Ascending aorta (tissue), 2 donors: ENCODE measurements at regions not wholly inside any gene's neighbourhood (a gene's known extent, or its start where the extent isn't known, plus 50 kb on each side); places are given as distances from the start of the nearest gene placed in this dataset.

ENCODE experiments used
- DNase-seq, 2 donors: peaks; one replicate each; pipeline ENCODE4 v3.0.0-alpha.2; 2019; ENCODE audit warnings: low spot score in 2 of 2
- H3K27ac ChIP-seq, 2 donors: fragments of 200-600 bp; sonication (generic); one replicate each; pipeline ENCODE4 v1.5.1; 2016 to 2017; ENCODE audit warnings: mild to moderate bottlenecking in 1 of 2
- H3K27me3 ChIP-seq: fragments of 200-600 bp; sonication (generic); one replicate; pipeline ENCODE4 v1.5.1; 2017
- H3K36me3 ChIP-seq, 2 donors: fragments of 200-600 bp; sonication (generic); one replicate each; pipeline ENCODE4 v1.5.1; 2016
- H3K4me1 ChIP-seq, 2 donors: fragments of 200-600 bp; sonication (generic); one replicate each; pipeline ENCODE4 v1.5.1; 2016 to 2017; ENCODE audit warnings: mild to moderate bottlenecking in 1 of 2
- H3K4me3 ChIP-seq, 2 donors: fragments of 200-600 bp; sonication (generic); one replicate each; pipeline ENCODE4 v1.5.1; 2016 to 2017; ENCODE audit warnings: mild to moderate bottlenecking in 1 of 2
- H3K9me3 ChIP-seq, 2 donors: fragments of 200-600 bp; sonication (generic); one replicate each; pipeline ENCODE4 v1.5.1; 2016
- CTCF ChIP-seq, 3 experiments: fragments of 200-600 bp in 2 of 3; fragments of 450-650 bp in 1 of 3; sonication (generic) in 2 of 3; IDR thresholded peaks; one replicate each; pipeline ENCODE4 v1.5.1; 2016 to 2019; ENCODE audit warnings: antibody characterized with exemption in 3 of 3, mild to moderate bottlenecking in 1 of 3, moderate library complexity in 1 of 3
- intact Hi-C: fragments of 100-400 bp; cut with DNase I; formaldehyde crosslinking; loops from one replicate; pipeline ENCODE4 v1.15.1; 2023

- H3K27ac ChIP-seq, result no peak overlapping the region
- TF ChIP-seq CTCF (IDR thresholded peaks at IDR 0.05), result no peak
- no peak for DNase-seq
- H3K36me3 ChIP-seq, result no peaks in the 10 kb centered on the region
- intact Hi-C loops, result no loop called here
- no peaks in the 10 kb centered on the region for H3K4me1 ChIP-seq
- no peaks in the 10 kb centered on the region for H3K27me3 ChIP-seq
- no peak overlapping the region for H3K4me3 ChIP-seq
- no peaks in the 10 kb centered on the region for H3K9me3 ChIP-seq
Observed at GRCh38 chr2:49804111-49804510, 649.8 kb upstream of the FSHR start.

DNA sequence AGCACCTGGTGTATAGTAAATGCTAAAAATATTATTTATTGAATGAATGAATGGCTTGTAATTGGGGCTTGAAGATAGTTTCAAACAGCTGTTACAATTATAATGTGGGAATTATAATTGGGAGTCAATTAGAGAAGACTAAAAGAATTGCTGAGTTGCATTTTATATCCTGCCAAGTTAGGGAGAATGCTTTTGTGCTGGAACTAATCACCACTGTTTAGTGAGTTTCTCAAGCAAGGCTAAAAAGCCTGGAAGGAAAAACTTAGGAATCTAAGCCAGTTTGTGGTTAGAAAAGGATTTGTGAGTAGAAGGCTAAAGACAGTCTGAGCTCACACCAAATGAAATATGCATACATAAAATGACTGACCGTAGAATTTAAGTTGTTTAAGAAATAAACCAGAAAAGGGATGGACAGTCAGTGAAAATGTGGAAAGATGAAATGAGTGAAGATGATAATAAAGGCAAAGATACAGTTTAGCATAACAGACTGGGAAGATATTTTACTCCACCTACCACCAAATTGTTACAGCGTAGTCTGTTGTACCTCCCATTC is 647.7 kb upstream of the FSHR start:
- TF ChIP-seq CTCF (IDR thresholded peaks at IDR 0.05), result no peak
- H3K27ac ChIP-seq, result no peak overlapping the region
- intact Hi-C loops, result no loop called here
- no peak overlapping the region for H3K4me3 ChIP-seq
- no peak for DNase-seq
- no peaks in the 10 kb centered on the region for H3K4me1 ChIP-seq
- H3K9me3 ChIP-seq, result no peaks in the 10 kb centered on the region
- H3K36me3 ChIP-seq, result no peaks in the 10 kb centered on the region
- H3K27me3 ChIP-seq, result no peaks in the 10 kb centered on the region

- H3K9me3 ChIP-seq, result no peaks in the 10 kb centered on the region
- no peaks in the 10 kb centered on the region for H3K36me3 ChIP-seq
- no peak for TF ChIP-seq CTCF (IDR thresholded peaks at IDR 0.05)
- no peaks in the 10 kb centered on the region for H3K27me3 ChIP-seq
- H3K4me1 ChIP-seq, result no peaks in the 10 kb centered on the region
- intact Hi-C loops, result no loop called here
- no peak overlapping the region for H3K4me3 ChIP-seq
- no peak for DNase-seq
- no peak overlapping the region for H3K27ac ChIP-seq
Observed at GRCh38 chr2:49798570-49798969, 644.3 kb upstream of the FSHR start.

DNA sequence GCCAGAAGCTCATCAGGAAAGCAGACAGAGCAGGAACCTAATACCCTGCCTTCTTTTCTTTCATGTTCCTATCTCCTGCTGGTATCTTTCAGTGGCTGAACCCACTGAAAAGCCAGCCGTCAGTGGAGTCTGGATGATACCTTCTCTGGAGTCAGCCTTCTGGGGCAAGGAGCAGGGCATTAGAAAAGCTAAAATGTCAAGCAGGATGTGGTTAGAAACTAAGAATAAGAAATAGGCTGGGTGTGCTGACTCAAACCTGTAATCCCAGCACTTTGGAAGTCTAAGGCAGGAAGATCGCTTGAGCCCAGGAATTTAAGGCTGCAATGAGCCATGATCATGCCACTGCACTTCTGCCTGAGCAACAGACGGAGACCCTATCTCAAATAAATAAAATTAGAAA is 642.0 kb upstream of the FSHR start:
- H3K36me3 ChIP-seq, result no peaks in the 10 kb centered on the region
- TF ChIP-seq CTCF (IDR thresholded peaks at IDR 0.05), result no peak
- H3K4me3 ChIP-seq, result no peak overlapping the region
- H3K4me1 ChIP-seq, result no peaks in the 10 kb centered on the region
- no peaks in the 10 kb centered on the region for H3K27me3 ChIP-seq
- no peak overlapping the region for H3K27ac ChIP-seq
- intact Hi-C loops, result no loop called here
- no peaks in the 10 kb centered on the region for H3K9me3 ChIP-seq
- no peak for DNase-seq

GRCh38 chr2:49794396-49794795 is 640.1 kb upstream of the FSHR start:
- Histone ChIP-seq H3K27ac (no peak overlapping the region), H3K4me1 (no peaks in the 10 kb centered on the region), H3K4me3 (no peak overlapping the region), H3K36me3 (no peaks in the 10 kb centered on the region), H3K27me3 (no peaks in the 10 kb centered on the region), H3K9me3 (no peaks in the 10 kb centered on the region)
- no peak for DNase-seq
- TF ChIP-seq CTCF (IDR thresholded peaks at IDR 0.05), result no peak
- intact Hi-C loops, result no loop called here

DNA sequence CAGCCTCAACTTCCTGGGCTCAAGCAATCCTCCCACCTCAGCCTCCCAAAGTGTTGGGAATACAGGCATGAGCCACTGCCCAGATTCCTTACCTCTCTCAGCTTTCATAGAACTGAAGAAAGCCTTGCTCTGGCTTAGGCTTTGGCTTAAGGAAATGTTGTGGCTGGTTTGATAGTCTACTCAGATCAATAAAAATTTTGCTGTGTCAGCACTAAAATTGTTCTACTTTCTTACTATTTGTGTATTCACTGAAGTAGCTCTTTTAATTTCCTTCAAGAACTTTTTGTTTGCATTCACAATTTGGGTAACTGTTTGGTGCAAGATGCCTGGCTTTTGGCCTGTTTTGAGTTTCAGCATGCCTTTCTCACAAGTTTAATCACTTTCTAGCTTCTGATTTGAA is 634.0 kb upstream of the FSHR start:
- DNase-seq, result no peak
- Histone ChIP-seq H3K27me3 (no peaks in the 10 kb centered on the region), H3K4me1 (no peaks in the 10 kb centered on the region), H3K27ac (no peak overlapping the region), H3K9me3 (no peaks in the 10 kb centered on the region), H3K4me3 (no peak overlapping the region), H3K36me3 (no peaks in the 10 kb centered on the region)
- intact Hi-C loops, result no loop called here
- TF ChIP-seq CTCF (IDR thresholded peaks at IDR 0.05), result no peak
